Panc1 (cell line): ENCODE measurements at regions not wholly inside any gene's neighbourhood (a gene's known extent, or its start where the extent isn't known, plus 50 kb on each side); places are given as distances from the start of the nearest gene placed in this dataset.

Experiments
- CTCF ChIP-seq: fragments of 450-650 bp; IDR thresholded peaks from 2 replicates; pipeline ENCODE4 v1.5.1; 2017; ENCODE audit warnings: mild to moderate bottlenecking
- POLR2AphosphoS5 ChIP-seq: IDR thresholded peaks from 2 replicates; pipeline ENCODE4 v1.6.1; 2012; ENCODE audit warnings: mild to moderate bottlenecking, low read depth, low read length, moderate library complexity

GRCh38 chr2:184304006-184304405 lies 294.3 kb upstream of the ZNF804A start:
- TF ChIP-seq POLR2AphosphoS5 (no peak), CTCF (no peak)
